Keratinocyte (primary cell): ENCODE measurements at regions not wholly inside any gene's neighbourhood (a gene's known extent, or its start where the extent isn't known, plus 50 kb on each side); places are given as distances from the start of the nearest gene placed in this dataset.

Source experiments
- DNase-seq: peaks from one replicate; pipeline ENCODE4 v3.0.0-alpha.2; 2011; ENCODE audit warnings: low read depth, missing footprints, low spot score
- FAIRE-seq: peaks from 2 replicates; lab custom pipeline; 2011; peaks lifted over from hg19 to GRCh38; lab: Jason Lieb, UNC
- H2AFZ ChIP-seq: 2 replicates; pipeline ENCODE4 v1.6.0; 2012; ENCODE audit warnings: low read length, control low read depth, inconsistent platforms; ENCODE audit not compliant: control insufficient read depth
- H3K27ac ChIP-seq: 2 replicates; pipeline ENCODE4 v1.5.1; 2011; ENCODE audit warnings: low read length; ENCODE audit not compliant: control insufficient read depth, insufficient read depth
- H3K27me3 ChIP-seq: 3 replicates; pipeline ENCODE4 v1.6.0; 2011; ENCODE audit warnings: low read length; ENCODE audit not compliant: control insufficient read depth, insufficient read depth; ENCODE audit errors: extremely low read depth
- H3K36me3 ChIP-seq, 2 experiments: 2 replicates in 1 of 2; 3 replicates in 1 of 2; pipeline ENCODE4 v1.5.1; 2011; ENCODE audit warnings: low read length in 2 of 2, mild to moderate bottlenecking in 1 of 2; ENCODE audit not compliant: control insufficient read depth in 2 of 2, insufficient read depth in 2 of 2; ENCODE audit errors: extremely low read depth in 1 of 2
- H3K4me1 ChIP-seq: 3 replicates; pipeline ENCODE4 v1.5.1; 2011; ENCODE audit warnings: low read length; ENCODE audit not compliant: control insufficient read depth, insufficient read depth; ENCODE audit errors: extremely low read depth
- H3K4me2 ChIP-seq: 3 replicates; pipeline ENCODE4 v1.6.0; 2011; ENCODE audit warnings: low read depth, low read length; ENCODE audit not compliant: control insufficient read depth, insufficient read depth; ENCODE audit errors: extremely low read depth
- H3K4me3 ChIP-seq, 3 experiments: fragments of 200-600 bp in 1 of 3; sonication (generic) in 1 of 3; 2 replicates in 2 of 3; 3 replicates in 1 of 3; pipeline ENCODE4 v1.5.1; 2011 to 2016; ENCODE audit warnings: low read length in 3 of 3, mild to moderate bottlenecking in 3 of 3, control low read depth in 2 of 3, inconsistent platforms in 1 of 3, low read depth in 1 of 3, mixed read lengths in 1 of 3, mixed run types in 1 of 3, moderate library complexity in 1 of 3; ENCODE audit not compliant: control insufficient read depth in 2 of 3, insufficient read depth in 2 of 3; ENCODE audit errors: extremely low read depth in 1 of 3
- H3K79me2 ChIP-seq: 2 replicates; pipeline ENCODE4 v1.6.0; 2012; ENCODE audit warnings: low read length; ENCODE audit not compliant: control insufficient read depth, insufficient read depth
- H3K9ac ChIP-seq: 3 replicates; pipeline ENCODE4 v1.6.0; 2011; ENCODE audit warnings: low read length; ENCODE audit not compliant: control insufficient read depth, insufficient read depth; ENCODE audit errors: extremely low read depth
- H3K9me1 ChIP-seq: 3 replicates; pipeline ENCODE4 v1.6.0; 2011; ENCODE audit warnings: low read length; ENCODE audit not compliant: control insufficient read depth, insufficient read depth; ENCODE audit errors: extremely low read depth
- H3K9me3 ChIP-seq: 2 replicates; pipeline ENCODE4 v1.5.1; 2012; ENCODE audit warnings: low read depth, low read length; ENCODE audit not compliant: control insufficient read depth
- H4K20me1 ChIP-seq: 3 replicates; pipeline ENCODE4 v1.6.0; 2011; ENCODE audit warnings: low read length; ENCODE audit not compliant: control insufficient read depth, insufficient read depth; ENCODE audit errors: extremely low read depth
- CTCF ChIP-seq, 3 experiments: IDR thresholded peaks in 1 of 3; conservative IDR thresholded peaks in 1 of 3; optimal IDR thresholded peaks in 1 of 3; 2 replicates in 2 of 3; 3 replicates in 1 of 3; pipeline versions ENCODE3 to v1.5.1; 2011; ENCODE audit warnings: low read length in 3 of 3, mild to moderate bottlenecking in 3 of 3, moderate library complexity in 2 of 3, control low read depth in 1 of 3, inconsistent platforms in 1 of 3; ENCODE audit not compliant: insufficient read depth in 2 of 3; ENCODE audit errors: extremely low read depth in 1 of 3
- EZH2 ChIP-seq: IDR thresholded peaks from one replicate; pipeline ENCODE4 v1.6.1; 2012; ENCODE audit warnings: inconsistent platforms, mild to moderate bottlenecking, low read length, moderate library complexity
- dilution Hi-C: fragments of 300-500 bp; cut with MboI; formaldehyde crosslinking; loops from one replicate; pipeline ENCODE4 v1.7.0; 2020; ENCODE audit warnings: low sequenced_read_pairs; ENCODE audit not compliant: extremely low pct_ligation_motif_present

DNA sequence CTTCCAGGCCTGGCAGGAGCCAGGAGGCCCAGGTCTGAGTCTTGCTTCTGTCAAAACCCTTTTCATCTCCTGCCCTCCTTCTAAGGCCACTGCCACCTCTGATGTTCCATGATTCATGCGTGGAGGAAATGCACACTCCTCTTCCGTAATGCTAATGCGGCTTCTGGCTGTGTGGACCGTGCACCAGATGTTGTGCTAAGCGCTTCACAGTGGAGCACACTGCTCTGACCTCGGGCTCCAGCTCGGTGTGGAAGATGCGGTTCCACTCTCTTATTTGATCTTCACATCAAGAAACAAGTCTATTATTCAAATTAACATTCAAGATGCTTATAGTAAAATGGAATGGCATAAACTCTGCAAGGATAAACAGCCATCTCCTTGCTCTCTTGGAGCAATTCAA lies 629.2 kb downstream of the UQCRFS1 start:
- H3K9me3 ChIP-seq = peaks cover 8% of the 10 kb centered on the region
- no peaks in the 10 kb centered on the region for H4K20me1 ChIP-seq
- no peaks in the 10 kb centered on the region for H3K4me1 ChIP-seq
- no peaks in the 10 kb centered on the region for H3K9me1 ChIP-seq
- DNase-seq (no peak), FAIRE-seq (no peak)
- no peaks in the 10 kb centered on the region for H3K27me3 ChIP-seq
- H3K27ac ChIP-seq = no peak overlapping the region
- no peak overlapping the region for H2AFZ ChIP-seq
- no peak overlapping the region for H3K4me2 ChIP-seq
- dilution Hi-C loops = no loop called here
- H3K4me3 ChIP-seq = no peak overlapping the region
- TF ChIP-seq CTCF (optimal IDR thresholded peaks at IDR 0.05 in 1 of 3, IDR thresholded peaks at IDR 0.05 in 1 of 3, conservative IDR thresholded peaks at IDR 0.05 in 1 of 3; ENCODE audit: extremely low read depth in 1 of 3, insufficient read depth in 2 of 3, low read length in 3 of 3) = no peak
- no peak for TF ChIP-seq EZH2
- no peaks in the 10 kb centered on the region for H3K79me2 ChIP-seq
- H3K36me3 ChIP-seq = no peaks in the 10 kb centered on the region
- H3K9ac ChIP-seq = no peak overlapping the region

- Histone ChIP-seq H4K20me1 (no peaks in the 10 kb centered on the region), H3K4me1 (no peaks in the 10 kb centered on the region), H3K79me2 (no peaks in the 10 kb centered on the region), H3K27me3 (no peaks in the 10 kb centered on the region), H3K27ac (no peak overlapping the region), H3K4me3 (no peak overlapping the region), H3K9me1 (no peaks in the 10 kb centered on the region), H3K9ac (no peak overlapping the region), H3K9me3 (peaks cover 8% of the 10 kb centered on the region), H3K36me3 (no peaks in the 10 kb centered on the region), H3K4me2 (no peak overlapping the region), H2AFZ (no peak overlapping the region)
- FAIRE-seq (no peak), DNase-seq (no peak)
- no peak for TF ChIP-seq EZH2
- no peak for TF ChIP-seq CTCF (optimal IDR thresholded peaks at IDR 0.05 in 1 of 3, IDR thresholded peaks at IDR 0.05 in 1 of 3, conservative IDR thresholded peaks at IDR 0.05 in 1 of 3; ENCODE audit: extremely low read depth in 1 of 3, insufficient read depth in 2 of 3, low read length in 3 of 3)
- dilution Hi-C loops = no loop called here
These were observed 629.7 kb downstream of the UQCRFS1 start for GRCh38 chr19:28583242-28583641.
